ENCODE measurements at regions not wholly inside any gene's neighbourhood (a gene's known extent, or its start where the extent isn't known, plus 50 kb on each side); places are given as distances from the start of the nearest gene placed in this dataset.

DNA sequence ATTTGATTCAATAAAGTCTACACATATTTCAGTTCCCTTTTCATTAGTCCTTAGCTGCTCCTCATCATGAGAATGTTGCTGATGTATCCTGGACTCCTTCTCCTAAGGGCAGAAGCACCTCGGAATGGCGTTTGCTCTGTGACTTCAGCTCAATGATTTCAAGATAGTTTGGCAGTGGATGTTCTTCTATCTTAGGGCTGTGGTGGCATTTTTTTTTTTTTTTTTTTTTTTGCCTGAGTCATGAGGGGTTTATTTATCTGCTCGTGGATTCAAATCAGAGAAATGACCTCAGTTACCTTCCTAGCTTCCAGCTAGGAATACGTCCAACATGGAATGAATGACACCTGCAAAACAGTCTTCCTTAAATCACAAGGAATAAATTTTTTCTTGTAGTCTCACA is 220.0 kb upstream of the ZBED5 start:
- no peak for DNase-seq (ENCODE audit: low read depth)

DNA sequence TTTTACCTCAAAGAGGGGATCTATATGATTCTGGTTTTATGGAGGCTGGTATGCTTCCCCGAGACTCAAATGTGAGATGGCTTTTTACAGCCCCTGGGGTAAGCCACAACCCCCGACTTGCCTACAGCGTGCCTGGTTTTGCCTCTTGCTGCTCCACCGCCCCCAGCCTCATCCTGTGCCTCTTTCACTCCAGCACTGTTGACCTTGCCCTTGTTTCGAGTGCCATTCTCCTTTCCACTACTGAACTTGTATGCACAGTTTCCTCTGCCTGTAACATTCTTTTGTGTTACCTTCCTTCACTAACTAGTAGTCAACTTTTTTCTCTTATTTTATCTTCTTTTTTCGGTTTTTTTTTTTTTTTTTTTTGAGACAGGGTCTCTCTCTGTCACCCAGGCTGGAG is 219.0 kb upstream of the ZBED5 start:
- no peak for DNase-seq (ENCODE audit: low read depth)

DNA sequence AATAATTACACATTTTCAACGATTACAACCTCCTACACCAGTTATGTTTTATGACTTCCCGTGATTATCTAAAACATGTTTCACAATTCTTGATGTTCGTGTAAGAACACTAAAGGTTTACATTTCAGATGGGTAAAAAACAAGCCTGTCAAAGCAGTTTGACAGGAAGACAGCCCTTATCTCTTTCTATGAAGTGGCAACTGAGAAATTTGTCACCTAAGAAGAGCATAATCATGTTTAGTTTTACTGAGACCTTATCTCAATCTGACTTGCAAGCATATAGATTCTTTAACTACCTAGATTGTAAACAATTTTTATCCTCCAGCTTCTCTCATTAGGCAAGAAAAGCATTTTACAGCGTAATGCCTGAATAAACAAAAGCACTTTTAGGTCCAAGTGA is 218.4 kb upstream of the ZBED5 start:
- no peak for DNase-seq (ENCODE audit: low read depth)

DNA sequence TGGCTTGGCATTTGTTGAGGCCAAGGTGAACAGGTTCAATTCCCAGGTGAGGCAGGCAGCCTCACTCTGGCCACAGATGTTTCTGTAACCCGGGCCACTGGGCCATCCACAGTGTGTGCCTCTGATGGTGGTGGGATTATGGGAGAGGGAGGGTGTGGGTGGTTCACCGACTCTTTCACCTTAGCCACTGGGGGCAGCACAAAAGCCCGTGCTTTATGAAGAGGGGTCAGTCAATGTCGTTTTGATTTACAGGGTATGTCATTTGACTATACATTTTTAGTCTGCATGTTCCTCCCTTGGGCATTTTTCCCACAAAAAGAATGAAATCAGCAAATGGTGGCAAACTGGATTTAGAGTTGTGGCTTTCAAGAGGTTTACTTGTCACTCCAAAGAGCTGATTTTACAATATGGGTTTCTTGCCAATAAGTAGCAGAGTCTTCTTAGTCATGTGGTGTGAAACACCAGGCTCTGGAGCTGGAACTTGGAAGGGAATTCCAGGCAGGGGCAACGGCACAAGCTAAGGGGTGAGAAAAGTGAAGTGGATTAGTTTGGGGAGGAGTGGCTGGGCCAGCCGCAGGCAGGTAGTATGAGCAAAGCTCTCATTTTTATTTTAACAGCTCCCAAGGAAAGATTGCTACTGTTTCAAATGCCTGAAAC is 217.8 kb upstream of the ZBED5 start:
- DNase-seq (ENCODE audit: low read depth): no peak

DNA sequence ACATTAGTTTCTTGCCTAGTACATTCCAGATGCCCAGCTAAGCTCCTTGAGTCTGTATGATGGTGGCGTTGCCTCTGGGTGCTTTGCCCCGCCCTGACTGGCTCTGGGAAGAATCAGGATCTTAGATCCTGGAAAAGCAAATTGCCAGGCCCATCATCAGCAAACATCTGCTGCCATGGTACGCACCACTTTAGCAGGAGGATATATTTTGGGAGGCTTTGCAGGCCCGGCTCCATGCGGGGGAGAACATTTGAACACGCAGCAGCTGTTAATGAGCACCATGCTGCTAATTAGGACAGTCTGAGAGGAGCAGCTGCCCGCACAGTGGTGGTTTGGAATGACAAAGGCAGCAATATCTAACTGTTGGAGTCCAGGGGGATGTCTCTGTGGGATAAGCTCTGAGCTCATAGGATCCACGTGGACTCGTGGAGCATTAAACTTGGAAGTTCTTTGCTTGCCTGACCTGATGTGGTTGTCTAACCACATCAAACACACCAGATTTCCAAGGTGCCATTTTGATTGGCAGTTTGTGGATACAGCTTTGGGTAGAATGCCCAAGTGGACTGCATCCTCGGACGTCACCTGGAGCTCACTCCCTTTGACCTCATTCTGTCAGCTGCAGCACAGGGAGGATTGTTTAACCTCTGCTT is 217.0 kb upstream of the ZBED5 start:
- no peak for DNase-seq (ENCODE audit: low read depth)

DNA sequence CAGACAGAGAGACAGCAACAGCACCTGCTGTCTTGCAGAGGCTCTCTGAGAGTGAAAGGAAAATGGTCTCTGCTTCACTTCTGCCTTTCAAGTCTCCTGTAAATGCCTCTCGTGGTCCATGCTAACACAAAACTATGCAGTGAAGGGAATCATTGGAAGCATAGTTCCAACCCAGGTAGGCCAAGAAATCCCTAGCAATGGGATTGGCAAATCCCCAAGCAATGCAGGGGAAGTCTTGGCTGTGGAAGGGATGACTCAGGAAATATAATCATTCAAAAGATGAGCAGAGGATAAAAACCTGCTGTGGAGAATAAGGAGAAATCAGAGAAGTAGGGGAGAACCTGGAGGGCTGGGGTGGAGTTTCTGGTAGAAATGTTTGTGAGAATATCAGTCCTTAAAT is 216.1 kb upstream of the ZBED5 start:
- no peak for DNase-seq (ENCODE audit: low read depth)

DNA sequence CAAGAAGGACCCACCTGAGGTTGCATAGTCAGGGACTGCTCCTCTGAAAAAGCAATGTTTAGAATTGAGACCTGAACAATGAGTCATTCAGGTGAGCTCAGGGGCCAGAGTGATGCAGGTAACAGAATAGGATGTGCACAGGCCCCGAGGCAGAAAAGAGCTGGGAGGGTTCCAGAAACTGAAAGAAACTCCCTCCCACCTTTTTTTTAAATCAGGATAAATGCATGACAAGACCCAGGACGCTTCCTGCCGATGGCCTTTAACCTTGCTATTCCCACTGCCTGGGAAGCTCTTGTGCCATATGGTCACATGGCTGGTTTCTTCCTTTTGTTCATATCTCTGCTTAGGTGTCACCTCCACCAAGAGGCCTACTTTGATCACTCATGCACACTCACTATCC is 214.2 kb upstream of the ZBED5 start:
- no peak for DNase-seq (ENCODE audit: low read depth)

DNA sequence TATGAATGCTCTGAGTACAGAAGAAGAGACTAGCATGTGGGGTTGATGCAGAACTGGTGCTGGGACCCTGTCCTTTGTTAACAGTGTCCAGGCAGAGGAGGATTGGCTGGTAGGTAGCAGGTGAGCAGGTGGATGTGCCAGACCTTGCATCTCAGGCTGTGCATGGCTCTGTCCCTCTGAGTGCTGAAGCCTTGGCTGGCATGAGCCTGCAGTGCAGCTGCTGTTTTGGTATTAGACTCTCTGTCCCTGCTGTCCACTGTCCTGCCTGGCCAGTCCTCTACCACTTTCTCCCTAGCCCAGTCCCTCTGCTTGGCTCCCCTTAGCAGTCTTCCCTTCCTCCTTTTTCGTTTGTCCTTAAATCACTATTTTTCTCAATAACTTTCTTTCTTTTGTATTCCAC is 213.6 kb upstream of the ZBED5 start:
- DNase-seq (ENCODE audit: low read depth): no peak

DNA sequence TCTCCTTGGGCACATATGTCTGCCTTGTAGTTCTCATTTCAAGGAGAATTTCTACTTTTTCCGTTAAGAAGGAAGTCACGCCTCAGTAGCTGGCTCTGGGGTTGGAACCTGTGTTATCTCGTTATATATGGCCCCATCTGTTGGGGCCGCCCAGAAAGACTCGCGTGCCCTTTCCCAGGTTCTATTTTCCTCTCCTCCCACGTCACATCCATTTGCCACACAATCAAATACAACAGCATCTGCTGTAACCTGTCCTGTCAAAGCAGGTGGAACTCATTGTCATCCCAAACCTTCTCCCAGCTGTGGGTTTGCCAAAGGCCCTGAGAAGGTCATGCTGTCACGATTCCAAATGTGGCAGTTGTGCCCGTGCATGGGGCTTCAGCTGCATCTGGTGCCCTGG is 213.1 kb upstream of the ZBED5 start:
- no peak for DNase-seq (ENCODE audit: low read depth)

DNA sequence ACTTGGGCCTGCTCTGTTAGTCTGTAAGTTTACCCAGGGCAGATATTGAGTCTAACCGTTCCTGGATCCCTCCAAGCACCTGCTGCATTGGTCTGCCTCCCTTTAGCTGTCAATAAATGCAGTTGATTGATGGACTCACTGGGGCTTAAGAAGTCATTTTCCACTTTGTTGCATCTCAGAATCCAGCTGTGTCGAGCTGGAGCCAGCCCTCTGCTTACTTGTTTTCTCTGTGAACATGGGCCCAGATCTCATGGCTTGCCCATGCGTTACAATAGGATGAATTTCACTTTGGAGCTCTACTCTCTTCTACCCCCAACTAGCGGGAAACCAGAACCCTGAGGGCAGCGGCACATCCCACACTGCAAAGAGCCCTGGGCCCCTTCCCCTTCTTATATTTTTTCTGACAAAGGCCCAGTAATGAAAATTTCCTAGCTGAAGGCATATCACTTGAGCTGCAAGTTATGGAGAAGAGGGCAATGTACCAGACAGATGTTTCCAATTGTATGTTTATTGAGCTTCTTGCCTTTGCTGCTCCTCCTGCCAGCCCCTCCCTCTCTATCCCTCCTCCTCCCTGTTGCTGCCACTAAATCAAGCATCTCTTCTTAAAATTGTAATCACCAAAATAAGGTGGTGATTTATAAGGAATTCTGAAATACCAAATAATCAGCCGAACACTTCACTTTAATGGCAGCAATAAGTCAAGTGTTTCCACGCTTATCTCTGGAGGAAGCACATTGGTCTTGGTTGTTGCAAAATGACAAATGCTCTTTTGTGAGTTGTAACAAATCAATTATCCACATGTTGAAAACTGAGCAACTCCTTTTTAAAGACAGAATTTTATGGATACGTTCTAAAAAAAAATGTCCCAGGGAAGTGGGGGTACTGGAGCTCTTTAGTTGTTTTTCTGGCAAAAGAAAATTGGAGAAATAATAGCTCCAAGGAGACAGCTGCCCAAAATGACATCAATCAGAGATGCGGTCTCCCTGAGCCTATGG is 212.3 kb upstream of the ZBED5 start:
- DNase-seq (ENCODE audit: low read depth): no peak

DNA sequence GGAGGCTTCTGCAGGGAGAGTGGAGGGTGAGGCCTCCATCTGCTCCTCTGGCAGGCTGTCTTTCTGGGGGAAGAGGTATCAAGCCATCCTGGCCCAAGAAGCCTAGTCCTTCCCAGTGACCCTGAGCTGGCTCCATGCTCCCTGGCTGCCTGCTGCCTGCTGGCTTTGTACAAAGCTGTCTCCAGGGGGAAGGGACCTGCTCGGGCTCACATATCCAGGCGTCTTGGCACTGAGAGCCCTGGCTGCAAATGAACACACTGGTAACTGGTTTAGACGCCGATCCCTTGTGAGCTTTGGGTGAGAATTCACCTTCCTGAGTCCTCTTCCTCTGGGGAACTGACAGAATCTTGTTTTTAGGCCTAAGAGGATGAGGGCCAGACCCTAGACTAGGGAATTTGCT is 210.3 kb upstream of the ZBED5 start:
- no peak for DNase-seq (ENCODE audit: low read depth)

DNA sequence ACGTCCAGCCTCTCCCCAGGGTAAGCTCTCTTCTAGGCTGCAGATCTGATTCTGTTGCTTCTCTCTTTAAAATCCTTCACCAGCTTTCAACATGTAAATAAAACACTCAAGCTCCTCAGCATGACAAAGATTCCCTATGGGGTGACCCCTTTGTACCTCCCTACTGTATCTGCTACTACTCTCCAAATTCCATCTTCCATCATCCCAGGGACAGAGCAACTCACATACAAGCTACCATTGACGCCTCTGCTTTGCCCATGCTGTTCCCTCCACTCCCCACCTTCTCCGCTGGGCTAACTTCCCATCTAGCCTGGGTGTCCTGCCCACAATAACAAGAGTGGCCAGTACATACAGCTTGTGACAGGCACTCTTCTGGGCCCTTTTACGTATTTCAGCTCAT is 207.5 kb upstream of the ZBED5 start:
- DNase-seq (ENCODE audit: low read depth): no peak

DNA sequence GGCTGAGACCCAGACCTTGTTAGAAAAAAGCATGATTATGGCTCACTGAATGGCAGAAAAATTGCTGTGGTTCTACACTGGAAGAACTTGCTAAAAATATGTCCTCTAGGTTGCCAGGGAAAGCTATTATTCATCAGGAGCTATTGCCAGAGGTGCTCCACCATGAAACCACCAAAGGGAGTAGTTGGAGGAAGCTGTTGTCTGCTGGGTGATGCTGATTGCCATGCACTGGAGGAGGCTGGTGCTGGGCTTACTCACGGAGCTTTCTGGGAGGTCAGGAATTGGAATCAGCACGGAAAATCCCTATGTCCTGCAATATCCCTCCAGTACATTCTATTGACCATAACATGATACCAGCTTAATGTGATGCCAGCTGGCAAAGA is 199.6 kb upstream of the ZBED5 start:
- DNase-seq (ENCODE audit: low read depth): no peak

DNA sequence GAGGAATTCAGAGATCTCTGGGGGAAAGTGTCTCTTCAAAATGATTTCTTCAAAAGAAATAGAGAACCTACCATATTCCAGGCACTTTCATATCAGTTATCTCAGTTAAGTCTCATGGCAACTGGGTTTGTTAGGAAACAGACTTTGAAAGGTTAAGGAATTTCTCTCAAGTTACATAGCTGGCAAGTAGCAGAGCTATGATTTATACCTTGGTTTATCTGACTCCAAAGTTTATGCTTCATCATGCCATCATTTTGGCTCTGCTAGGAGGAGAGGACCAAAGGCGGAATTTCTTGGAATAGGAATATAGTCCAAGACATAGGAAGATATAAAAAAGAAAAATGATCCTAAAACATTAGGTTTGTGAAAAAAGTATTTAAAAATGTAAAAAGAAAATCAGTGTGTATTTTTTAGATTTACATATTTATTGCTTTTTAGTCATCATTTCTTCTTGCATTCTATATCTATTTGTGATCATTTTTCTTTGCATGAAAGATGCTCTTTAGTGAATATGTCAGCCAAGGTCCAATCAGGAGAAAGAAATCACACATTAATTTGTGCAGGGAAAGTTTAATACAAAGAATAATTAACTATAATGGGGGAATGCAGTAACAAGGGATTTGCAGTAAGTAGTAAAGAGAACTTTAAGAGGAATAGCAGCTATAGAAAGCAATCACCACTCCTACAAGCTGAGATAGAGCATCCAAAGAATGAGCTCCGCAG is 199.1 kb upstream of the ZBED5 start:
- DNase-seq (ENCODE audit: low read depth): no peak

DNA sequence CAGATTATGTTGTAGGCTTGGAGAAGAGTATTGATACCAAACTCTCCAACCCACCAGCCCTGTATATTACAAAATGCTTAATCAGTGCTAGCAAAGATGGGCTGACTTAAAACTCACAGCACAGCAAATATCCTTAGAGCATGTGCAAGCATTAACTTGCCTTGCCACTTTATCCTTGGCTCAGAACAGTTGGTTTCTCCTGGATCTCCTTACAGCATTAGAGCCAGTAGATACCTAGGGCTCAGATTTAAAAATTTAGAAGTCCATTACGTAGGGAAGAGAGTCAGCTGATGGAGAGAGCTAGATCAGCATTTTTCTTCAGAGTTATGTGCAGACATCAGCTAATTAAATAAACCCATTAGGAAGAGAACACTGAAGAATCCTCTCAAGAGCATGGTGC is 198.5 kb upstream of the ZBED5 start:
- DNase-seq (ENCODE audit: low read depth): no peak

DNA sequence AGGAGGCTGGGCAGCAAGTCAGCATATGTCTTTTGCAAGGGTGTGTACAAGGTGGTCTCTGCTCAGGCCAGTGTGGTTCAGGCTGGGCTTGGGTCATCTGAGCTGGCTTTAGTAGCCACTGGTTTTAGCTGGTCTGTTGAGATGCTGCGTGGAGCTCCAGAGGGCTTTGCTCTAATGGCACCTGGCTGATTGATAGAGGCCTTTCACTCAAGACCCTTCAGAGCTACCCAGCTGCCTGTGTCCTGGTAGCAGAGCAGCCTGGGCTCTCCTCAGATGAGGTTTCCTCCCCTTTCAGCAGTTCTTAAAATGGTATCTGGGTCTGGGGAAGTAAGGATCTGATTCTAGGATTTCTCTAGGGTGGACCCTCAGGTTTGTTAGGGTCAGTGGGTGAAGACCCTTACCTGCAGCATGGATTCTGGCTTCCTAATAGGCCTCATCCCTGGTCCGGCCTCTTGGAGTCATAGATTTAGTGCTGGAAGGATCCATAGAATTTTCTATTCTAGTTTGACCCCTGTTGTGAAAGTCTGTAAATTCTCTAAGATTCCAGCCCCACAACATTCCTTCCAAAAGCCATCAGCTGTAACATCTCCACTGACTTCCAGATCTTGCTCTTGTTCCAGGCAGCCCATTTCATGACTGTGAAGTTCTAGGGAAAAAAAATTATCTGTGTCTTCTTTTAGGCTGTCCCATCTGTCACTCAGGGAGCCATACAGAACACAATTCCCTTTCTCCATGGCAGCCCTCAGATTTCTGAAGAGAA is 190.2 kb upstream of the ZBED5 start:
- DNase-seq (ENCODE audit: low read depth): no peak

DNA sequence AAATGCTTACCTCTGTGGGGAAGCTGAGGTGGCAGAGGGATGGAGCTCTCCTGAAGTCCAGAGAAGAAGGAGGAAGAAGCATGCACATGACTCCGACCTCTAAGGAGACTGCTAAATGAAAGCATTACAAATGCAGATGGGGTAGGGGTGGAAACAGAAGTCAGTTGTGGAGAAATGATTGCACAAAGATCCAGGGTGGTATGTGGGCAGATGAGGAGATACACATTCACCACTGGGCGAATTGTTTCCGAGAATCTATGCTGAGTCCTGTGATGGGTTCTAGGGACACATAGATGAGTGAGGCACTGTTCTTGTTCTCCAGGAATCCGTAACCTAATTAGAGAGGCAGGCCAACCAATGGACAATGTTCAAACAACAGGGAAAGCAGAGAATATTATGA is 188.9 kb upstream of the ZBED5 start:
- no peak for DNase-seq (ENCODE audit: low read depth)

DNA sequence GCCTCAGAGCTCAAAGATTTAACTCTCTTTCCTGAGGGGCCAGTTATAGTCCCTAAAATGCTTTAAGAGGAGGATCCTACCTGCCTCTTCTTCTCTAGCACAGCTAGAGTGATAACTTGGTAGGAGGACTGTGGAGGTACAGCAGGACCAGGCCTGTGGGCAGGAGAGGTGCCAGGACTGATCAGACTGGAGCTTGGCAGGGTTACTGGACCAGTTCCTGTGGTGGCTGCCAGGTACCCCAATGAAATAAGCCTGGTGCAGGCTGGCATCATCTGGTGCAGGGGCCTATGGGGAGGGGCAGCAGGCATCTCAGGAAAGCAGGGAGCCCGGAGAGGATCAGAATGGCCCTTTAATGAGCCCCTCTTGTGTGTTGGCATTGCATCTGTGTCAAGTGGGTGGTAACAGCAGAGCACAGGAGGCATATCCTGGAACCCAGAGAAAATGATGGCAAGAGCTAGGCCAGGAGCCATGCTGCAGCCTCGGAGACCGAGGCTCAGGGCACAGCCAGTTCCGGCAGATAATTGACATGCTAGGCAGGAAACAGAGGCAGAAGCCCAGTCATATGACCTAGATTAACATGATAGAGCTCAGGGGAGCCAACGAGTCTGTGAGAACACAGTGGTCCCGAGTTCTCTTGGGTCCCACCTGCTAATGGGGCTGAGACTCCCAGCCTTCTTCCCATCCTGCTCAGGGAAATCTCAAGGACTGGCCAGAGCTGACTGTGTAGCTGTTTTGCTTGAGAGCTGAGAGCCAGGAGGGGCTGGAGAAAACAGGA is 187.5 kb upstream of the ZBED5 start:
- DNase-seq (ENCODE audit: low read depth): no peak

DNA sequence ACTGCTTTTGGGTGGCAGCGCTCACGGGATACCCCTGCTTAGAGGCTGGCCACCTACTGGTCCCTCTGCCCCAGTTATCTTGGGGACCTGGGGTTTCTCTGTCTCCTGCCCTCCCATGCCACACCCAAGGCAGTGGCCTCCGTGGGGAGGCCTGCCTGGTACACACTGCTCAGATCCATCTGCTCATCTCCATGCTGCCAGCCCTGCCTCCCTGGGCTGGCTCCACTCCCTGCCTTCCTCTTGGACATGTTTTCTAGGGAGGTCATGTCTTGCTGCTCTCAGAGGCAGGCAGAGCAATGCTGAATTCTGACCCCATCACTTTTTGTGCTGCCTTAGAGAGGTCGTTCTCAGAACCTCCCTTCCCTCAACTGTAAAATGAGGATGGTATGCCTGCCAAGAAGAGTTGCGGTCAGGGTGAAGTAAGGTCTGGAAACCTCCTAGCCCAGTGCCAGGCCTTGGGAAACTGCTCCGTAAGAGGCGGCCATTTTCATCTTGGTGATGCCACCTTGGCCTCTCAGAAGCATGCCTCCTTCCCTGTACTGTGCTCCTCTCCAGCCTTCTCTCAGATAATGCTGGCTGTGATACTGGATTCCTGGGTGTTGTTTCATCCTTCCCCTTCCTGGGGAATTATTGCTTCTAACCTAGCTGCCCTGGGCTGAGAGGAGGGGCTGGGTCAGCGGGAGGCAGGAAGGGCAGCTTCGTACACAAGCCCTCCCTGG is 186.4 kb upstream of the ZBED5 start:
- no peak for DNase-seq (ENCODE audit: low read depth)

DNA sequence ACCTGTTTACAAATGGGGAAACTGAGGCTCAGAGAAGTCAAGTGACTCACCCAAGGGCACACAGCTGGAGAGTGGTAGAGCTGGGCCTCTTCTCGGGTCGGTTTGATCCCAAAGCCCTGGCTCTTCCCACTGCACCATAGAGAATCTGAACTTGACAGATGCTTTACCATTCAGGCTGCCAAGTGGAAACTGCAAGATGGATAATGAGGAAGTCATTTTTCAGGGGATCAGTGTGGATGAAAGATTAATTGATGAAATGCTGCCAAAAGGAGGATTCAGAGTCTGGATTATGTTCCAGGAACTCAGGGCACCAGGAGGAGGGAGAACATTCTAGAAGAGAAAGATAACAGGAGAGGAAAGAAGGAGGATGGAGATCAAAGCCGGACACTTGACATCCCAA is 185.9 kb upstream of the ZBED5 start:
- no peak for DNase-seq (ENCODE audit: low read depth)

All from non-pigmented ciliary epithelial cell (primary cell).